Panc1 (cell line): ENCODE measurements at regions not wholly inside any gene's neighbourhood (a gene's known extent, or its start where the extent isn't known, plus 50 kb on each side); places are given as distances from the start of the nearest gene placed in this dataset.

ENCODE experiments used
- ATAC-seq: fragments of 200-7000 bp; cut with Tn5 transposase; 2 replicates; pipeline ENCODE4 v1.9.1; 2020; ENCODE audit warnings: mild to moderate bottlenecking, moderate library complexity
- BruUV-seq: library from RNA; stranded (reverse); fragments of 400-500 nt; replicated peaks from 2 replicates; lab custom pipeline; 2021; lab: Mats Ljungman, UMichigan
- CTCF ChIA-PET: fragments of 300-600 bp; sonication (Branson Sonifier 250); formaldehyde crosslinking; loops from one replicate; lab custom pipeline; 2022; ENCODE audit warnings: antibody characterized with exemption; lab: Charles Lee
- POLR2A ChIA-PET: fragments of 300-600 bp; sonication (Branson Sonifier 250); formaldehyde crosslinking; loops from one replicate; lab custom pipeline; 2022; ENCODE audit warnings: antibody characterized with exemption; lab: Charles Lee
- DNase-seq: peaks from one replicate; pipeline ENCODE4 v3.0.0-alpha.2; 2010; ENCODE audit warnings: low read depth, low spot score
- H3K27ac ChIP-seq: 2 replicates; pipeline ENCODE4 v1.5.1; 2011; ENCODE audit warnings: mild to moderate bottlenecking, low read length, inconsistent platforms
- H3K27me3 ChIP-seq: fragments of 200-500 bp; sonication (Bioruptor generic); 2 replicates; pipeline ENCODE4 v1.6.0; 2014; ENCODE audit warnings: low read length, inconsistent platforms; ENCODE audit not compliant: control insufficient read depth, insufficient read depth
- H3K36me3 ChIP-seq: fragments of 200-500 bp; sonication (Bioruptor generic); 2 replicates; pipeline ENCODE4 v1.5.1; 2014; ENCODE audit warnings: inconsistent platforms, mild to moderate bottlenecking, low read length, moderate library complexity; ENCODE audit not compliant: control insufficient read depth, insufficient read depth
- H3K4me1 ChIP-seq: 2 replicates; pipeline ENCODE4 v1.5.1; 2011; ENCODE audit warnings: inconsistent platforms, mild to moderate bottlenecking, low read length, moderate library complexity; ENCODE audit not compliant: control insufficient read depth, insufficient read depth
- H3K4me3 ChIP-seq, 2 experiments: 2 replicates each; pipeline ENCODE4 v1.5.1; 2011 to 2012; ENCODE audit warnings: low read depth in 2 of 2, low read length in 2 of 2, mild to moderate bottlenecking in 2 of 2, inconsistent platforms in 1 of 2, moderate library complexity in 1 of 2
- H3K9me3 ChIP-seq: fragments of 200-500 bp; sonication (Bioruptor generic); 2 replicates; pipeline ENCODE4 v1.5.1; 2014; ENCODE audit warnings: low read depth, mild to moderate bottlenecking, inconsistent platforms, low read length, moderate library complexity; ENCODE audit not compliant: control insufficient read depth, insufficient read depth
- POLR2AphosphoS5 ChIP-seq: IDR thresholded peaks from 2 replicates; pipeline ENCODE4 v1.6.1; 2012; ENCODE audit warnings: mild to moderate bottlenecking, low read depth, low read length, moderate library complexity
- REST ChIP-seq, 2 experiments: IDR thresholded peaks; 2 replicates each; pipeline ENCODE4 v1.6.1; 2011 to 2012; ENCODE audit warnings: low read depth in 2 of 2, control low read depth in 1 of 2, low read length in 1 of 2, mild to moderate bottlenecking in 1 of 2, moderate library complexity in 1 of 2; ENCODE audit not compliant: insufficient read depth in 1 of 2
- SIN3A ChIP-seq: IDR thresholded peaks from 2 replicates; pipeline ENCODE4 v1.6.1; 2012; ENCODE audit warnings: low read depth, mild to moderate bottlenecking, low read length, moderate library complexity, borderline replicate concordance; ENCODE audit not compliant: insufficient read depth
- TCF7L2 ChIP-seq: IDR thresholded peaks from 2 replicates; pipeline ENCODE4 v1.6.1; 2011; ENCODE audit warnings: mild to moderate bottlenecking, low read depth, low read length, inconsistent platforms
- in situ Hi-C: cut with HindIII; loops from 2 replicates; pipeline ENCODE4 v1.10.0; 2016; ENCODE audit warnings: low sequenced_read_pairs, low pct_unique_long_range_greater_than_20kb
- intact Hi-C: fragments of 100-400 bp; cut with micrococcal nuclease; formaldehyde crosslinking; loops from one replicate; pipeline ENCODE4 v1.10.0; 2022; ENCODE audit not compliant: unreplicated experiment
- TF ChIP-seq, protein P1 (sequence below): fragments of 450-650 bp; IDR thresholded peaks from 2 replicates; pipeline ENCODE4 v1.5.1; 2017; ENCODE audit warnings: mild to moderate bottlenecking

GRCh38 chr12:128077917-128078298 is 189.1 kb upstream of the TMEM132C start:
- intact Hi-C loops = no loop called here
- ATAC-seq (no peak), DNase-seq (no peak)
- Histone ChIP-seq H3K4me1 (no peaks in the 10 kb centered on the region), H3K9me3 (0 out of 2 replicates have a peak, but pooled peaks cover 3% of the 10 kb centered on the region), H3K27ac (no peak overlapping the region), H3K27me3 (no peaks in the 10 kb centered on the region), H3K4me3 (no peak overlapping the region), H3K36me3 (no peaks in the 10 kb centered on the region)
- CTCF ChIA-PET = no interaction called here
- in situ Hi-C loops = no loop called here
- POLR2A ChIA-PET = interaction anchor here (0.6 kb wide), 1 partner anchor 170 kb away, joined by 3 read pairs; no protein-coding TSS in a partner anchor
- TF ChIP-seq, protein P1, sequence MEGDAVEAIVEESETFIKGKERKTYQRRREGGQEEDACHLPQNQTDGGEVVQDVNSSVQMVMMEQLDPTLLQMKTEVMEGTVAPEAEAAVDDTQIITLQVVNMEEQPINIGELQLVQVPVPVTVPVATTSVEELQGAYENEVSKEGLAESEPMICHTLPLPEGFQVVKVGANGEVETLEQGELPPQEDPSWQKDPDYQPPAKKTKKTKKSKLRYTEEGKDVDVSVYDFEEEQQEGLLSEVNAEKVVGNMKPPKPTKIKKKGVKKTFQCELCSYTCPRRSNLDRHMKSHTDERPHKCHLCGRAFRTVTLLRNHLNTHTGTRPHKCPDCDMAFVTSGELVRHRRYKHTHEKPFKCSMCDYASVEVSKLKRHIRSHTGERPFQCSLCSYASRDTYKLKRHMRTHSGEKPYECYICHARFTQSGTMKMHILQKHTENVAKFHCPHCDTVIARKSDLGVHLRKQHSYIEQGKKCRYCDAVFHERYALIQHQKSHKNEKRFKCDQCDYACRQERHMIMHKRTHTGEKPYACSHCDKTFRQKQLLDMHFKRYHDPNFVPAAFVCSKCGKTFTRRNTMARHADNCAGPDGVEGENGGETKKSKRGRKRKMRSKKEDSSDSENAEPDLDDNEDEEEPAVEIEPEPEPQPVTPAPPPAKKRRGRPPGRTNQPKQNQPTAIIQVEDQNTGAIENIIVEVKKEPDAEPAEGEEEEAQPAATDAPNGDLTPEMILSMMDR = no peak
- BruUV-seq = no TSS peak

GRCh38 chr12:128078301-128078971 is 188.5 kb upstream of the TMEM132C start:
- H3K4me3 ChIP-seq = no peak overlapping the region
- in situ Hi-C loops = no loop called here
- DNase-seq (no peak), ATAC-seq (no peak)
- H3K27me3 ChIP-seq = no peaks in the 10 kb centered on the region
- no peak overlapping the region for H3K27ac ChIP-seq
- no TSS peak for BruUV-seq
- ChIA-PET CTCF (no interaction called here), POLR2A (interaction anchor here (0.6 kb wide), 1 partner anchor 169 kb away, joined by 3 read pairs; no protein-coding TSS in a partner anchor)
- no peak for TF ChIP-seq REST (IDR thresholded peaks at IDR 0.05; ENCODE audit: insufficient read depth in 1 of 2, low read depth in 2 of 2, low read length in 1 of 2)
- intact Hi-C loops = no loop called here
- H3K9me3 ChIP-seq = 0 out of 2 replicates have a peak, but pooled peaks cover 3% of the 10 kb centered on the region
- H3K4me1 ChIP-seq = no peaks in the 10 kb centered on the region
- H3K36me3 ChIP-seq = no peaks in the 10 kb centered on the region

- Histone ChIP-seq H3K4me3 (no peak overlapping the region), H3K27ac (no peak overlapping the region), H3K27me3 (no peaks in the 10 kb centered on the region), H3K4me1 (no peaks in the 10 kb centered on the region), H3K36me3 (no peaks in the 10 kb centered on the region), H3K9me3 (0 out of 2 replicates have a peak, but pooled peaks cover 3% of the 10 kb centered on the region)
- DNase-seq (no peak), ATAC-seq (no peak)
- ChIA-PET POLR2A (no interaction called here), CTCF (no interaction called here)
- in situ Hi-C loops = no loop called here
- intact Hi-C loops = no loop called here
- TF ChIP-seq TCF7L2 = no peak
- TF ChIP-seq SIN3A = no peak
- TF ChIP-seq POLR2AphosphoS5 = no peak
- no TSS peak for BruUV-seq
These were observed 187.5 kb upstream of the TMEM132C start for GRCh38 chr12:128079446-128079845.
